Suprapubic skin (tissue), 4 donors: ENCODE measurements at regions not wholly inside any gene's neighbourhood (a gene's known extent, or its start where the extent isn't known, plus 50 kb on each side); places are given as distances from the start of the nearest gene placed in this dataset.

ENCODE experiments used
- EP300 ChIP-seq: sonication (generic); formaldehyde crosslinking; IDR thresholded peaks from one replicate; pipeline ENCODE4 v1.6.1; 2017; ENCODE audit warnings: antibody characterized with exemption
- POLR2A ChIP-seq, 2 donors: fragments of 450-650 bp; IDR thresholded peaks; one replicate each; pipeline ENCODE4 v1.6.1; 2017; ENCODE audit warnings: antibody characterized with exemption in 2 of 2, mild to moderate bottlenecking in 2 of 2, moderate library complexity in 2 of 2
- POLR2AphosphoS5 ChIP-seq, 3 donors: sonication (generic); formaldehyde crosslinking; IDR thresholded peaks; one replicate each; pipeline ENCODE4 v1.6.1; 2017; ENCODE audit warnings: antibody characterized with exemption in 3 of 3
- TF ChIP-seq, protein P1 (sequence below), 2 donors: fragments of 200-600 bp in 1 of 2; fragments of 450-650 bp in 1 of 2; sonication (generic) in 1 of 2; IDR thresholded peaks; one replicate each; pipeline ENCODE4 v1.5.1; 2016 to 2019; ENCODE audit warnings: antibody characterized with exemption in 2 of 2, mild to moderate bottlenecking in 1 of 2, moderate library complexity in 1 of 2

DNA sequence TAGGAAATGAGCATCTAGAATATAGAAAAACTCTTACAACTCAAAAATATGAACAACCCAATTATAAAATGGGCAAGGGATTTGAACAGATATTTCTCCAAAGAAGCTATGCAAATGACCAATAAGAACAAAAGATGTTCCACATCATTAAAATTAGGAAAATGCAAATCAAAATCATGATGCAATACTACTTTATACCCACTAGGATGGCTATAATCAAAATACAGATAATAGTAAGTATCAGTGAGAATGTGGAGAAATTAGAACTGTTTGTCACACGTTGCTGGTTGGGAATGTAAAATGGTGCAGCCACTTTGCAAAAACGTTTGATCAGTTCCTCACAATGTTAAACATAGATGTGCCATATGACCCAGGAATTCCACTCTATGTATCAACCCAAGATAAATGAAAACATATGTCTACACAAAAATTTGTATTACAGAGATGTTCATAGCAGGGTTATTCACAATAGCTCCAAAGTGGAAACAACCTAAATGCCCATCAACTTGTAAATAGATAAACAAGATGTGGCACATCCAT, 558.4 kb downstream of the SLC4A3 start:
- TF ChIP-seq, protein P1, sequence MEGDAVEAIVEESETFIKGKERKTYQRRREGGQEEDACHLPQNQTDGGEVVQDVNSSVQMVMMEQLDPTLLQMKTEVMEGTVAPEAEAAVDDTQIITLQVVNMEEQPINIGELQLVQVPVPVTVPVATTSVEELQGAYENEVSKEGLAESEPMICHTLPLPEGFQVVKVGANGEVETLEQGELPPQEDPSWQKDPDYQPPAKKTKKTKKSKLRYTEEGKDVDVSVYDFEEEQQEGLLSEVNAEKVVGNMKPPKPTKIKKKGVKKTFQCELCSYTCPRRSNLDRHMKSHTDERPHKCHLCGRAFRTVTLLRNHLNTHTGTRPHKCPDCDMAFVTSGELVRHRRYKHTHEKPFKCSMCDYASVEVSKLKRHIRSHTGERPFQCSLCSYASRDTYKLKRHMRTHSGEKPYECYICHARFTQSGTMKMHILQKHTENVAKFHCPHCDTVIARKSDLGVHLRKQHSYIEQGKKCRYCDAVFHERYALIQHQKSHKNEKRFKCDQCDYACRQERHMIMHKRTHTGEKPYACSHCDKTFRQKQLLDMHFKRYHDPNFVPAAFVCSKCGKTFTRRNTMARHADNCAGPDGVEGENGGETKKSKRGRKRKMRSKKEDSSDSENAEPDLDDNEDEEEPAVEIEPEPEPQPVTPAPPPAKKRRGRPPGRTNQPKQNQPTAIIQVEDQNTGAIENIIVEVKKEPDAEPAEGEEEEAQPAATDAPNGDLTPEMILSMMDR (IDR thresholded peaks at IDR 0.05), result no peak
- TF ChIP-seq POLR2A (IDR thresholded peaks at IDR 0.05) (no peak), EP300 (no peak), POLR2AphosphoS5 (IDR thresholded peaks at IDR 0.05) (no peak)
